Prostate gland (tissue), 2 donors: ENCODE measurements at regions not wholly inside any gene's neighbourhood (a gene's known extent, or its start where the extent isn't known, plus 50 kb on each side); places are given as distances from the start of the nearest gene placed in this dataset.
"Not testable (repeated sequence)": the region's sequence is repeated elsewhere in the genome, so short reads cannot be mapped to it uniquely, and the experiment has no call there.

Source experiments
- DNase-seq: peaks from one replicate; pipeline ENCODE4 v3.0.0-alpha.2; 2019; ENCODE audit warnings: low spot score
- H3K27ac ChIP-seq, 2 donors: fragments of 200-600 bp; sonication (generic); 2 replicates each; pipeline ENCODE4 v1.5.1; 2017 to 2019
- H3K27me3 ChIP-seq: fragments of 200-600 bp; sonication (generic); replicated peaks from 2 replicates; pipeline ENCODE4 v1.5.1; 2019; ENCODE audit not compliant: insufficient read depth
- H3K36me3 ChIP-seq, 2 donors: fragments of 200-600 bp; sonication (generic); 1 replicate in 1 of 2; 2 replicates in 1 of 2; pipeline versions ENCODE4 v1.5.1 to v1.8.1; 2017 to 2019
- H3K4me1 ChIP-seq: fragments of 200-600 bp; sonication (generic); replicated peaks from 2 replicates; pipeline ENCODE4 v1.5.1; 2019
- H3K4me3 ChIP-seq, 2 donors: fragments of 200-600 bp; sonication (generic); 2 replicates each; pipeline ENCODE4 v1.5.1; 2017 to 2019
- H3K9me3 ChIP-seq: fragments of 200-600 bp; sonication (generic); 2 replicates; pipeline ENCODE4 v1.5.1; 2017
- POLR2A ChIP-seq: fragments of 450-650 bp; IDR thresholded peaks from one replicate; pipeline ENCODE4 v1.6.1; 2016; ENCODE audit warnings: antibody characterized with exemption, mild to moderate bottlenecking
- POLR2AphosphoS5 ChIP-seq: sonication (generic); formaldehyde crosslinking; IDR thresholded peaks from one replicate; pipeline ENCODE4 v1.6.1; 2017; ENCODE audit warnings: antibody characterized with exemption
- WGBS: methylation state at CpG from one replicate; pipeline ENCODE4 v1.1.5; 2018; 5-methylcytosine and 5-hydroxymethylcytosine counted together
- intact Hi-C: fragments of 100-400 bp; cut with DNase I; formaldehyde crosslinking; loops from one replicate; pipeline ENCODE4 v1.14.2; 2022
- TF ChIP-seq, protein P1 (sequence below), 4 experiments: fragments of 200-600 bp in 2 of 4; fragments of 450-650 bp in 2 of 4; sonication (generic) in 2 of 4; IDR thresholded peaks; 1 replicate in 3 of 4; 2 replicates in 1 of 4; pipeline ENCODE4 v1.5.1; 2016 to 2019; ENCODE audit warnings: antibody characterized with exemption in 4 of 4, mild to moderate bottlenecking in 2 of 4, moderate library complexity in 2 of 4

DNA sequence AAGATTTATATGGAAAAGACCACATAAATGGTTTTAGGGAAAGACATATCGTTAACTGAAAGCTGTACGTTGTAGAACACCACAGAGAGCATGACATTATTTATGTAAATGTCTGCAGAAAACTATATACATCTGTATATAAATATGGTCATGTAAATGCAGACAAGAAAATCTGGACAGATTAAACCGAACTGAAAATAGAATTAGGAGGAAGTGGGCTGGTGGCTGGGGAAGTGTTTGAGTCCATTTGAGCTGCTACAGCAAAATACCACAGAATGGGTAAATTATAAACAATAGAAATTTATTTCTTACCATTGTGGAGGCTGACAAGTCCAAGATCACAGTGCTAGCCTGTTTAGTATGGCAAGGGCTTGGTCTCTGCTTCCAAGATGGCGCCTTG, 56.3 kb upstream of the USP6NL start:
- no peak for DNase-seq
- WGBS, result 85% methylated on average over 4 of the region's 4 CpGs
- TF ChIP-seq, protein P1, sequence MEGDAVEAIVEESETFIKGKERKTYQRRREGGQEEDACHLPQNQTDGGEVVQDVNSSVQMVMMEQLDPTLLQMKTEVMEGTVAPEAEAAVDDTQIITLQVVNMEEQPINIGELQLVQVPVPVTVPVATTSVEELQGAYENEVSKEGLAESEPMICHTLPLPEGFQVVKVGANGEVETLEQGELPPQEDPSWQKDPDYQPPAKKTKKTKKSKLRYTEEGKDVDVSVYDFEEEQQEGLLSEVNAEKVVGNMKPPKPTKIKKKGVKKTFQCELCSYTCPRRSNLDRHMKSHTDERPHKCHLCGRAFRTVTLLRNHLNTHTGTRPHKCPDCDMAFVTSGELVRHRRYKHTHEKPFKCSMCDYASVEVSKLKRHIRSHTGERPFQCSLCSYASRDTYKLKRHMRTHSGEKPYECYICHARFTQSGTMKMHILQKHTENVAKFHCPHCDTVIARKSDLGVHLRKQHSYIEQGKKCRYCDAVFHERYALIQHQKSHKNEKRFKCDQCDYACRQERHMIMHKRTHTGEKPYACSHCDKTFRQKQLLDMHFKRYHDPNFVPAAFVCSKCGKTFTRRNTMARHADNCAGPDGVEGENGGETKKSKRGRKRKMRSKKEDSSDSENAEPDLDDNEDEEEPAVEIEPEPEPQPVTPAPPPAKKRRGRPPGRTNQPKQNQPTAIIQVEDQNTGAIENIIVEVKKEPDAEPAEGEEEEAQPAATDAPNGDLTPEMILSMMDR (IDR thresholded peaks at IDR 0.05), result no peak
- TF ChIP-seq POLR2A (no peak), POLR2AphosphoS5 (no peak)
- H3K9me3 ChIP-seq, result no peaks in the 10 kb centered on the region
- no peak overlapping the region for H3K27ac ChIP-seq
- H3K36me3 ChIP-seq, result no peaks in the 10 kb centered on the region
- no peak overlapping the region for H3K4me3 ChIP-seq
- H3K27me3 ChIP-seq, result no peaks in the 10 kb centered on the region
- no peaks in the 10 kb centered on the region for H3K4me1 ChIP-seq
- intact Hi-C loops, result no loop called here

DNA sequence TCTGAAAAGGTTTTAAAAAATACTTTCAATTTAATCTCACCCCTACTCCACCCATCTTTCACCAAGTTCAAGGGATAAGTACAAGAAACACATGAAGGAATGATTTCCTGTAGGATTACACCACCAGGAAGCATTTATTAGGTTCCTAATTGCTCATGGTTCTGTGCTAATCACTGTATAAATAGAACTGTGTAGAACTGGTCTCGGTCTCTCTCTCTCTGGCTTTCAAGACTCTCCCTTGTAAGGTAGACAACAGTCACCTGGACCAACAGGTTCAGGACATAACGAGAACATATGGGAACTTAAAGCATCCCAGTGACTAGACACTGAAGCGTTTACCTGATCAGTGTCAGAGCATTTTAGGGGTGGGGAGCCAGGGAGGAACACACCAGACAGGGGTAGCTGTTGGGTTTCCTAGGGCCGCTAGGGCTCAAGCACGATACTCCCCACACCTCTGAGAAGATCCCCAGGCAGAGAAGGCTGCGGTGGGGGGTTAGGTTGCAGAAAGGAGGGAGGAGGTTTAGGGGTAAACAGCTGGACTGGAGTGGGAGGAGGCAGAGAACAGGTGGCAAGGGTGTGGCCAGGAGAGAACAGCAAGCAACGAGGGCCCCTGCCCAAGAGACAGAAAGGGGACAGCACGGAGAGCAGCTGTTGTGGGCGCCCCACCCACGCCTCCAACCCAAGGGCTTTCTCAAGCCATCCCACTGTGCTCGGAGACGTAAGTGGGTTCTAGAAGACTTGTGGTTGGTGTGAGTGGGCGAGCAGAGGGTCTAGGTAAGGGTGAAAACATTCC, 52.5 kb upstream of the USP6NL start:
- no peaks in the 10 kb centered on the region for H3K4me1 ChIP-seq
- intact Hi-C loops, result no loop called here
- H3K36me3 ChIP-seq, result no peaks in the 10 kb centered on the region
- no peak overlapping the region for H3K4me3 ChIP-seq
- H3K27ac ChIP-seq, result no peak overlapping the region
- no peak for DNase-seq
- no peak for TF ChIP-seq POLR2AphosphoS5
- whole genome bisulfite sequencing, result 91% methylated on average over 13 of the region's 13 CpGs
- H3K27me3 ChIP-seq, result no peaks in the 10 kb centered on the region
- H3K9me3 ChIP-seq, result no peaks in the 10 kb centered on the region

DNA sequence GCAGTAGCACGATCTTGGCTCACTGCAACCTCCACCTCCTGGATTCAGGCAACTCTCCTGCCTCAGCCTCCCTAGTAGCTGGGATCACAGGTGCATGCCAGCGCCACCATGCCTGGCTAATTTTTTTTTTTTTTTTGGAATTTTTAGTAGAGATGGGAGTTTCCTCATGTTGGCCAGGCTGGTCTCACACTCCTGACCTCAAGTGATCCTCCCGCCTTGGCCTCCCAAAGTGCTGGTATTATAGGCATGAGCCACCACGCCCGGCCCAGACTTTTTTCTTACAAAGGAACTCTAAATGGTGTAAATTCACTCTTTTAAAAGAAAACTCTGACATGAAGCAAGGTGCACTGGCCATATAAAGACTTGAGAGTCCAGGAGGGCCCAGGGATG, 51.7 kb upstream of the USP6NL start:
- over 99% methylated on average over 5 of the region's 5 CpGs for WGBS
- H3K27me3 ChIP-seq, H3K9me3 ChIP-seq, H3K36me3 ChIP-seq, H3K4me1 ChIP-seq, H3K4me3 ChIP-seq, DNase-seq, intact Hi-C loops, H3K27ac ChIP-seq: not testable (repeated sequence)

DNA sequence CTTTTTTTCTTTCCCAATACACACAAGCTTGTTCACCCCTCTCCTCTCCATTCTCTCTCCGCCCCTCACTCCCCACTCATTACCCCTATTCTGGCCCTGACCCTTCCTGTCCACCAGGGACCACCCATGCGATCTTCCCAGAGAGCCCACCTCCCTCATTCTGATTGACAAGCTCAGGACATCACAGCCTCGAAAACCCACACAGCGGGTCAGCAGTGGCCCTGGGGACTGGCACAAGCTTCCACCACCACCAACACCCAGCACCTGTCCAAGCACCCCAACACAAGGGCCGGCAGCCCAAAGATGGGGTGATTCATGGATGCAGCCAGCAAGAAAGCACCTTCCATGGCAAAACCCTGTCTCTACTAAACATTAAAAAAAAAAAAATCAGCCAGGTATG, 50.0 kb upstream of the USP6NL start:
- DNase-seq, result no peak
- intact Hi-C loops, result no loop called here
- Histone ChIP-seq H3K36me3 (no peaks in the 10 kb centered on the region), H3K27ac (no peak overlapping the region), H3K4me1 (no peaks in the 10 kb centered on the region), H3K27me3 (no peaks in the 10 kb centered on the region), H3K4me3 (no peak overlapping the region), H3K9me3 (no peaks in the 10 kb centered on the region)
- TF ChIP-seq POLR2AphosphoS5 (no peak), POLR2A (no peak)
- TF ChIP-seq, protein P1 (IDR thresholded peaks at IDR 0.05), result no peak
- WGBS, result 93% methylated on average over 5 of the region's 5 CpGs
